ENCODE measurements at regions not wholly inside any gene's neighbourhood (a gene's known extent, or its start where the extent isn't known, plus 50 kb on each side); places are given as distances from the start of the nearest gene placed in this dataset.
"Not testable (repeated sequence)": the region's sequence is repeated elsewhere in the genome, so short reads cannot be mapped to it uniquely, and the experiment has no call there.

- no peak for DNase-seq
Observed at GRCh38 chr1:242728696-242729095, 204.2 kb upstream of the PLD5 start.

GRCh38 chr1:242723044-242723716 is 198.7 kb upstream of the PLD5 start:
- DNase-seq = no peak

- DNase-seq = no peak
Observed at GRCh38 chr1:242718967-242719366, 194.5 kb upstream of the PLD5 start.

GRCh38 chr1:242712248-242712647 is 187.8 kb upstream of the PLD5 start:
- DNase-seq = no peak

- no peak for DNase-seq
Observed at GRCh38 chr1:242710847-242711246, 186.3 kb upstream of the PLD5 start.

GRCh38 chr1:242710286-242710685 is 185.8 kb upstream of the PLD5 start:
- DNase-seq = no peak

- DNase-seq = no peak
Observed at GRCh38 chr1:242703467-242703866, 179.0 kb upstream of the PLD5 start.

GRCh38 chr1:242692988-242693387 is 168.5 kb upstream of the PLD5 start:
- no peak for DNase-seq

GRCh38 chr1:242691610-242691945 is 167.1 kb upstream of the PLD5 start:
- DNase-seq = no peak

GRCh38 chr1:242690849-242691609 is 166.5 kb upstream of the PLD5 start:
- DNase-seq = no peak

- DNase-seq = no peak
Observed at GRCh38 chr1:242689378-242689777, 164.9 kb upstream of the PLD5 start.

- DNase-seq = no peak
Observed at GRCh38 chr1:242674951-242675645, 150.6 kb upstream of the PLD5 start.

GRCh38 chr1:242673652-242674051 is 149.2 kb upstream of the PLD5 start:
- DNase-seq = no peak

GRCh38 chr1:242673165-242673564 is 148.7 kb upstream of the PLD5 start:
- not testable (repeated sequence) for DNase-seq

- no peak for DNase-seq
Observed at GRCh38 chr1:242670019-242670418, 145.5 kb upstream of the PLD5 start.

GRCh38 chr1:242662886-242663285 is 138.4 kb upstream of the PLD5 start:
- DNase-seq = no peak

GRCh38 chr1:242653772-242654171 is 129.3 kb upstream of the PLD5 start:
- not testable (repeated sequence) for DNase-seq

GRCh38 chr1:242651817-242652216 is 127.3 kb upstream of the PLD5 start:
- no peak for DNase-seq

- no peak for DNase-seq
Observed at GRCh38 chr1:242641461-242641860, 117.0 kb upstream of the PLD5 start.

GRCh38 chr1:242639104-242639503 is 114.6 kb upstream of the PLD5 start:
- no peak for DNase-seq

- DNase-seq = no peak
Observed at GRCh38 chr1:242634732-242635131, 110.2 kb upstream of the PLD5 start.

GRCh38 chr1:242629396-242629795 is 104.9 kb upstream of the PLD5 start:
- DNase-seq = no peak

GRCh38 chr1:242623756-242624155 is 99.3 kb upstream of the PLD5 start:
- DNase-seq = no peak

GRCh38 chr1:242623119-242623518 is 98.6 kb upstream of the PLD5 start:
- DNase-seq = no peak

Data from activated effector memory CD4-positive, alpha-beta T cell treated with anti-CD3 and anti-CD28 coated beads, Interleukin-2, amount 50 U/mL, for 16 hours (primary cell).